GM23338 (cell line): ENCODE measurements at regions not wholly inside any gene's neighbourhood (a gene's known extent, or its start where the extent isn't known, plus 50 kb on each side); places are given as distances from the start of the nearest gene placed in this dataset.

ENCODE experiments used
- ATAC-seq: fragments of 200-7000 bp; cut with Tn5 transposase; 3 replicates; pipeline ENCODE4 v1.9.1; 2020
- DNase-seq: peaks from one replicate; pipeline ENCODE4 v3.0.0-alpha.2; 2015; ENCODE audit warnings: low spot score
- H2AFZ ChIP-seq: fragments of 200-600 bp; sonication (generic); 2 replicates; pipeline ENCODE4 v1.8.0; 2016; ENCODE audit warnings: antibody characterized with exemption, mild to moderate bottlenecking, moderate library complexity
- H3F3A ChIP-seq: fragments of 200-600 bp; sonication (generic); replicated peaks from 2 replicates; pipeline ENCODE4 v1.8.0; 2017; ENCODE audit warnings: antibody characterized with exemption, mixed run types, low read depth
- H3K27ac ChIP-seq: fragments of 200-600 bp; sonication (generic); 2 replicates; pipeline ENCODE4 v1.6.1; 2016; ENCODE audit warnings: low read depth
- H3K27me3 ChIP-seq: fragments of 200-600 bp; sonication (generic); 2 replicates; pipeline ENCODE4 v1.8.0; 2016; ENCODE audit warnings: mild to moderate bottlenecking, mixed run types, moderate library complexity; ENCODE audit not compliant: insufficient read depth
- H3K36me3 ChIP-seq: fragments of 200-600 bp; sonication (generic); 2 replicates; pipeline ENCODE4 v1.8.0; 2016; ENCODE audit warnings: mild to moderate bottlenecking; ENCODE audit not compliant: insufficient read depth
- H3K4me1 ChIP-seq: fragments of 200-600 bp; sonication (generic); 2 replicates; pipeline ENCODE4 v1.8.0; 2016; ENCODE audit warnings: mild to moderate bottlenecking, moderate library complexity; ENCODE audit not compliant: insufficient read depth
- H3K4me2 ChIP-seq: fragments of 200-600 bp; sonication (generic); 2 replicates; pipeline ENCODE4 v1.7.1; 2017; ENCODE audit warnings: mixed run types
- H3K4me3 ChIP-seq: fragments of 200-600 bp; sonication (generic); 2 replicates; pipeline ENCODE4 v1.6.1; 2016; ENCODE audit warnings: mixed run types
- H3K79me2 ChIP-seq: fragments of 200-600 bp; sonication (generic); replicated peaks from 2 replicates; pipeline ENCODE4 v1.8.0; 2017; ENCODE audit warnings: mild to moderate bottlenecking; ENCODE audit not compliant: insufficient read depth
- H3K9me2 ChIP-seq: fragments of 200-600 bp; sonication (generic); 2 replicates; pipeline ENCODE4 v1.8.0; 2017; ENCODE audit not compliant: insufficient read depth
- H4K20me1 ChIP-seq: fragments of 200-600 bp; sonication (generic); replicated peaks from 2 replicates; pipeline ENCODE4 v1.8.0; 2017; ENCODE audit warnings: mild to moderate bottlenecking; ENCODE audit not compliant: insufficient read depth
- H3K27ac Mint-ChIP-seq: 2 replicates; pipeline ENCODE4 v1.8.0; 2020; ENCODE audit warnings: inconsistent platforms, mild to moderate bottlenecking, moderate library complexity, mixed read lengths
- H3K27me3 Mint-ChIP-seq: 3 replicates; pipeline ENCODE4 v1.8.0; 2022; ENCODE audit warnings: low read depth, mild to moderate bottlenecking, moderate library complexity, mixed read lengths, inconsistent platforms; ENCODE audit not compliant: insufficient read depth, poor library complexity
- H3K36me3 Mint-ChIP-seq: 3 replicates; pipeline ENCODE4 v1.8.0; 2021; ENCODE audit warnings: low read depth, mild to moderate bottlenecking, inconsistent platforms, moderate library complexity, mixed read lengths
- H3K4me1 Mint-ChIP-seq: 3 replicates; pipeline ENCODE4 v1.8.0; 2020; ENCODE audit warnings: mild to moderate bottlenecking, inconsistent platforms, mixed read lengths
- H3K4me3 Mint-ChIP-seq: 3 replicates; pipeline ENCODE4 v1.8.0; 2021; ENCODE audit warnings: moderate library complexity, mild to moderate bottlenecking, inconsistent platforms, mixed read lengths
- H3K9me3 Mint-ChIP-seq: 3 replicates; pipeline ENCODE4 v1.8.0; 2020; ENCODE audit warnings: moderate library complexity, mild to moderate bottlenecking, inconsistent platforms, mixed read lengths
- JUNB ChIP-seq: IDR thresholded peaks from one replicate; pipeline ENCODE4 v1.6.1; 2016; ENCODE audit warnings: antibody characterized with exemption; ENCODE audit not compliant: unreplicated experiment
- STAT1 ChIP-seq: IDR thresholded peaks from one replicate; pipeline ENCODE4 v1.6.1; 2016; ENCODE audit warnings: antibody characterized with exemption; ENCODE audit not compliant: unreplicated experiment
- ZNF114 ChIP-seq: fragments of 250-450 bp; sonication (Bioruptor Pico); IDR thresholded peaks from 2 replicates; pipeline ENCODE4 v1.5.0; 2020; ENCODE audit warnings: mild to moderate bottlenecking, moderate library complexity
- ZNF462 ChIP-seq: fragments of 250-450 bp; sonication (Bioruptor Pico); IDR thresholded peaks from 2 replicates; pipeline ENCODE4 v1.5.0; 2020; ENCODE audit warnings: mild to moderate bottlenecking, moderate library complexity

GRCh38 chr1:25140073-25140797 is 92.1 kb downstream of the SYF2 start:
- TF ChIP-seq ZNF462 (no peak), ZNF114 (CRISPR knock-in tag) (no peak), STAT1 (no peak), JUNB (no peak)
- no peaks in the 10 kb centered on the region for H3K9me3 Mint-ChIP-seq
- no peaks in the 10 kb centered on the region for H3K9me2 ChIP-seq
- 0 out of 2 replicates have a peak, but pooled peaks cover 2% of the 10 kb centered on the region for H3F3A ChIP-seq
- H3K79me2 ChIP-seq: no peaks in the 10 kb centered on the region
- DNase-seq: no peak
- H2AFZ ChIP-seq: peak overlapping the region; percentile 86
- peaks cover 9% of the 10 kb centered on the region for H3K4me1 Mint-ChIP-seq
- no peaks in the 10 kb centered on the region for H3K36me3 ChIP-seq
- no peaks in the 10 kb centered on the region for H4K20me1 ChIP-seq
- H3K27me3 Mint-ChIP-seq: peaks cover 4% of the 10 kb centered on the region
- no peak overlapping the region for H3K4me2 ChIP-seq
- peaks cover 6% of the 10 kb centered on the region; the same call in 1 of the 2 replicates for H3K4me1 ChIP-seq
- peak; percentile 41; the same call in 2 of the 3 replicates for ATAC-seq
- H3K27me3 ChIP-seq: no peaks in the 10 kb centered on the region
- no peak overlapping the region for H3K27ac Mint-ChIP-seq
- H3K4me3 ChIP-seq: no peak overlapping the region
- no peak overlapping the region for H3K27ac ChIP-seq
- H3K4me3 Mint-ChIP-seq: no peak overlapping the region
- H3K36me3 Mint-ChIP-seq: no peaks in the 10 kb centered on the region
